HG03135 (cell line): ENCODE measurements at regions not wholly inside any gene's neighbourhood (a gene's known extent, or its start where the extent isn't known, plus 50 kb on each side); places are given as distances from the start of the nearest gene placed in this dataset.
"Not testable (repeated sequence)": the region's sequence is repeated elsewhere in the genome, so short reads cannot be mapped to it uniquely, and the experiment has no call there.

Experiments
- ATAC-seq: cut with Tn5 transposase; IDR thresholded peaks from one replicate; pipeline ENCODE4 v1.9.1; 2021; ENCODE audit warnings: mild to moderate bottlenecking, moderate library complexity; ENCODE audit not compliant: unreplicated experiment

GRCh38 chr4:108416831-108417230, 203.5 kb upstream of the RPL34 start:
- ATAC-seq = no peak

- no peak for ATAC-seq
Measured at GRCh38 chr4:108415389-108415788, 205.0 kb upstream of the RPL34 start.

GRCh38 chr4:108411836-108412235, 208.5 kb upstream of the RPL34 start:
- no peak for ATAC-seq

- not testable (repeated sequence) for ATAC-seq
Measured at GRCh38 chr4:108409691-108410090, 210.7 kb upstream of the RPL34 start.

- ATAC-seq = no peak
Measured at GRCh38 chr4:108405586-108405985, 214.8 kb upstream of the RPL34 start.

- no peak for ATAC-seq
Measured at GRCh38 chr4:108400309-108400708, 220.1 kb upstream of the RPL34 start.

GRCh38 chr4:108399610-108400265, 220.6 kb upstream of the RPL34 start:
- no peak for ATAC-seq

GRCh38 chr4:108398836-108399235, 221.5 kb upstream of the RPL34 start:
- no peak for ATAC-seq

- ATAC-seq = no peak
Measured at GRCh38 chr4:108398316-108398715, 222.1 kb upstream of the RPL34 start.

GRCh38 chr4:108397850-108398249, 222.5 kb upstream of the RPL34 start:
- ATAC-seq = no peak

GRCh38 chr4:108396900-108397497, 223.4 kb upstream of the RPL34 start:
- ATAC-seq = no peak

- no peak for ATAC-seq
Measured at GRCh38 chr4:108395786-108396185, 224.6 kb upstream of the RPL34 start.

- no peak for ATAC-seq
Measured at GRCh38 chr4:108393890-108394472, 225.2 kb upstream of the LEF1 start.

- ATAC-seq = no peak
Measured at GRCh38 chr4:108391701-108392455, 223.1 kb upstream of the LEF1 start.

- ATAC-seq = no peak
Measured at GRCh38 chr4:108385076-108385475, 216.3 kb upstream of the LEF1 start.

GRCh38 chr4:108384544-108384943, 215.8 kb upstream of the LEF1 start:
- no peak for ATAC-seq

GRCh38 chr4:108383157-108383556, 214.4 kb upstream of the LEF1 start:
- ATAC-seq = no peak

GRCh38 chr4:108382751-108383150, 214.0 kb upstream of the LEF1 start:
- ATAC-seq = no peak

- ATAC-seq = no peak
Measured at GRCh38 chr4:108378164-108378563, 209.4 kb upstream of the LEF1 start.

- no peak for ATAC-seq
Measured at GRCh38 chr4:108377021-108377420, 208.3 kb upstream of the LEF1 start.

- ATAC-seq = no peak
Measured at GRCh38 chr4:108375434-108375833, 206.7 kb upstream of the LEF1 start.

- ATAC-seq = no peak
Measured at GRCh38 chr4:108372681-108373080, 203.9 kb upstream of the LEF1 start.
